ENCODE measurements at regions not wholly inside any gene's neighbourhood (a gene's known extent, or its start where the extent isn't known, plus 50 kb on each side); places are given as distances from the start of the nearest gene placed in this dataset.

- DNase-seq (ENCODE audit: low spot score) = no peak
- no peaks in the 10 kb centered on the region for H3K27me3 ChIP-seq (ENCODE audit: control insufficient read depth in 4 of 4, insufficient read depth in 4 of 4, low read length in 3 of 4)
- H3K9me3 ChIP-seq (ENCODE audit: control insufficient read depth in 4 of 4, low read length in 3 of 4) = no peaks in the 10 kb centered on the region
- H3K9ac ChIP-seq (ENCODE audit: low read depth in 1 of 2, low read length in 2 of 2) = no peak overlapping the region
- no peaks in the 10 kb centered on the region for H3K36me3 ChIP-seq (ENCODE audit: control insufficient read depth in 4 of 4, insufficient read depth in 3 of 4, low read depth in 1 of 4, low read length in 3 of 4)
- H3K4me1 ChIP-seq (ENCODE audit: control insufficient read depth in 4 of 4, insufficient read depth in 4 of 4, low read length in 3 of 4) = peaks cover 0 to 5% (median 2%) of the 10 kb centered on the region in 4 donors
- no peak overlapping the region for H3K27ac ChIP-seq (ENCODE audit: low read depth in 1 of 2, low read length in 2 of 2)
- no peak overlapping the region for H3K4me3 ChIP-seq (ENCODE audit: low read depth in 1 of 3, low read length in 3 of 3)
- TF ChIP-seq CTCF (IDR thresholded peaks at IDR 0.05; ENCODE audit: low read depth, low read length, missing input control) (no peak), FOXA1 (IDR thresholded peaks at IDR 0.05) (no peak), RXRA (IDR thresholded peaks at IDR 0.05) (no peak), MAX (IDR thresholded peaks at IDR 0.05) (no peak), SP1 (IDR thresholded peaks at IDR 0.05) (no peak), REST (IDR thresholded peaks at IDR 0.05) (no peak), TAF1 (conservative IDR thresholded peaks at IDR 0.05) (no peak), FOXA2 (IDR thresholded peaks at IDR 0.05) (no peak), GABPA (IDR thresholded peaks at IDR 0.05 in 1 of 2, conservative IDR thresholded peaks at IDR 0.05 in 1 of 2) (no peak), EGR1 (IDR thresholded peaks at IDR 0.05; ENCODE audit: low read depth in 2 of 2) (no peak), HNF4A (conservative IDR thresholded peaks at IDR 0.05) (no peak), NR2F2 (IDR thresholded peaks at IDR 0.05) (no peak), HNF4G (IDR thresholded peaks at IDR 0.05) (no peak), YY1 (IDR thresholded peaks at IDR 0.05) (no peak), JUND (IDR thresholded peaks at IDR 0.05) (no peak), ZBTB33 (IDR thresholded peaks at IDR 0.05) (no peak), RAD21 (IDR thresholded peaks at IDR 0.05) (no peak), ATF3 (IDR thresholded peaks at IDR 0.05) (no peak)
Measured at GRCh38 chrX:121245763-121246162, 198.4 kb downstream of the GLUD2 start.
